Subcutaneous abdominal adipose tissue (tissue), 5 donors: ENCODE measurements at regions not wholly inside any gene's neighbourhood (a gene's known extent, or its start where the extent isn't known, plus 50 kb on each side); places are given as distances from the start of the nearest gene placed in this dataset.

Experiments
- H3K27ac ChIP-seq: one replicate; pipeline ENCODE4 v1.7.0; 2013; ENCODE audit warnings: low read depth, mild to moderate bottlenecking, inconsistent platforms, low read length, moderate library complexity
- H3K27me3 ChIP-seq, 5 donors: one replicate each; pipeline ENCODE4 v1.7.0; 2013; ENCODE audit warnings: low read length in 5 of 5, inconsistent platforms in 1 of 5; ENCODE audit not compliant: control insufficient read depth in 5 of 5, insufficient read depth in 4 of 5
- H3K36me3 ChIP-seq, 5 donors: one replicate each; pipeline ENCODE4 v1.7.0; 2013; ENCODE audit warnings: low read length in 5 of 5; ENCODE audit not compliant: control insufficient read depth in 5 of 5, insufficient read depth in 5 of 5
- H3K4me1 ChIP-seq, 5 donors: one replicate each; pipeline ENCODE4 v1.7.0; 2013; ENCODE audit warnings: low read length in 5 of 5, mild to moderate bottlenecking in 3 of 5, moderate library complexity in 1 of 5; ENCODE audit not compliant: control insufficient read depth in 5 of 5, insufficient read depth in 5 of 5
- H3K4me3 ChIP-seq, 5 donors: one replicate each; pipeline ENCODE4 v1.7.0; 2013; ENCODE audit warnings: low read length in 5 of 5, low read depth in 1 of 5
- H3K9ac ChIP-seq, 5 donors: one replicate each; pipeline ENCODE4 v1.7.0; 2013; ENCODE audit warnings: low read length in 5 of 5, mild to moderate bottlenecking in 4 of 5, moderate library complexity in 3 of 5
- H3K9me3 ChIP-seq, 5 donors: one replicate each; pipeline ENCODE4 v1.7.0; 2013; ENCODE audit warnings: low read length in 5 of 5; ENCODE audit not compliant: control insufficient read depth in 5 of 5
- donor health status: healthy.
- donor health status: healthy.
- donor health status: healthy.
- donor health status: healthy.
- donor health status: healthy.

DNA sequence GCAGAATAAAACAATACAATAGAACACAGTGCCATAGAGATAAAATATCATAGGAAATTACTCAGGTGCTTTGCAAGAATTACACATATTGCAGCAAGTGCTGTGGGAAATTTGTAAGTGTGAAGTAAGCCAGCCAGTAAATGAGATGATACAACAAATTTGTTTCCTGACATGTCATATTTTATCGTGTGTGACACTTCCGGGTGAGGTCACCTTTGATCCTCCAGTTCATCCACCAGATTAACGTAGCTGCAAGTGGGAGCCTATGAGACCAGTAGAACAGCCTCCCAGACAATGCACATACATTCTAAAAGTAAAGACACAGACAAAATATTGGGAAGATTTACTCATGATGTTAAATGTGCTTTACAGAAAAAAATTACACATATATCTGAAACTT lies 72.2 kb downstream of the PRDM9 start:
- H3K27me3 ChIP-seq = no peaks in the 10 kb centered on the region
- no peak overlapping the region for H3K4me3 ChIP-seq
- H3K9ac ChIP-seq = no peak overlapping the region
- no peaks in the 10 kb centered on the region for H3K36me3 ChIP-seq
- no peaks in the 10 kb centered on the region for H3K4me1 ChIP-seq
- peaks cover 0 to 2% (median 0%) of the 10 kb centered on the region in 5 donors for H3K9me3 ChIP-seq
- no peak overlapping the region for H3K27ac ChIP-seq

DNA sequence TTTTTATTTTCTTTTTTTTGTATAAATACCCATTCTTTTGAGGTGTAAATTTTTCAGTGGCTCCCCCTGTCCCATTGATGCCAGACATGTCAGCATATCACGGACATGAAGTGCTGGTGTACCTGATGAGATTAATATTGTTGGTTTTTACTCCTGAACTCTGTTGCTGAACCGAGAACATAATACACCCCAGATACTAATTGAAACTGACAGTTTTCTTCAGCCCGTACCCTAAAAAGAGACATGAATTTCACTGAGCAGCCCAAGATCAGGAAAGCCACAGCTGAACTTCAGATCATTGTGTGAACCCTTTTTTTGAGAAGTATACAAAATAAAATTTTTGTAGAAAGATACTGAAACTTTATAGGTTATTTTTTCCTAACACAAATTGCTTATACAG lies 75.7 kb downstream of the PRDM9 start:
- Histone ChIP-seq H3K27me3 (no peaks in the 10 kb centered on the region), H3K9me3 (no peaks in the 10 kb centered on the region), H3K27ac (no peak overlapping the region), H3K36me3 (no peaks in the 10 kb centered on the region), H3K9ac (no peak overlapping the region), H3K4me1 (no peaks in the 10 kb centered on the region), H3K4me3 (no peak overlapping the region)

DNA sequence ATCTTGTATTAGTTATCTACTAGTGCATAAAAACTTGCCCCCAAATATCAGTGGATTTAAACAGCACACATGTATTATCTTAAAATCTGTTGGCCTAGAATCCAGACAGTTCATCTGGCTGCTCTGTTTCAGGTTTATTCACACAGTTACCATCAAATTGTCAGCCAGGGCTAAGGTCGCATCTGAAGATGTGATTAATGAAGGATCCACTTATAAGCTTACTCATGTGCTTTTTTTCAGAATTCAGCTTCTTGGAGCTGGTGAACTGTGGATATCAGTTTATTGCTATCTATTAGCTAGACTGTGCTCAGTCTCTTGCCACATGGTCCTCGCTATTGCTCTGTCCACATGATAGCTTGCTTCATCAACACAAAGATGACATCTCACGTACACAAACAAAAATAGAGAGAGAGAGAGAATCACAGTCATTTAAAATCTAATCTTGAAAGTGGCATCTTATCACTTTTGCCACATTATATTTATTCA lies 81.5 kb downstream of the PRDM9 start:
- Histone ChIP-seq H3K4me3 (no peak overlapping the region), H3K9me3 (no peaks in the 10 kb centered on the region), H3K27ac (no peak overlapping the region), H3K27me3 (no peaks in the 10 kb centered on the region), H3K36me3 (no peaks in the 10 kb centered on the region), H3K9ac (no peak overlapping the region), H3K4me1 (no peaks in the 10 kb centered on the region)

- H3K27me3 ChIP-seq = no peaks in the 10 kb centered on the region
- H3K9me3 ChIP-seq = no peaks in the 10 kb centered on the region
- H3K9ac ChIP-seq = no peak overlapping the region
- H3K36me3 ChIP-seq = no peaks in the 10 kb centered on the region
- H3K27ac ChIP-seq = no peak overlapping the region
- H3K4me3 ChIP-seq = no peak overlapping the region
- no peaks in the 10 kb centered on the region for H3K4me1 ChIP-seq
Observed at GRCh38 chr5:23591250-23591649, 83.8 kb downstream of the PRDM9 start.

- Histone ChIP-seq H3K27ac (no peak overlapping the region), H3K36me3 (no peaks in the 10 kb centered on the region), H3K4me1 (no peaks in the 10 kb centered on the region), H3K27me3 (no peaks in the 10 kb centered on the region), H3K4me3 (no peak overlapping the region), H3K9me3 (peaks cover 0 to 2% (median 0%) of the 10 kb centered on the region in 5 donors), H3K9ac (no peak overlapping the region)
Observed at GRCh38 chr5:23606927-23607326, 99.5 kb downstream of the PRDM9 start.

GRCh38 chr5:23612701-23613100 lies 105.3 kb downstream of the PRDM9 start:
- H3K9me3 ChIP-seq = peaks cover 0 to 4% (median 0%) of the 10 kb centered on the region in 5 donors
- H3K36me3 ChIP-seq = no peaks in the 10 kb centered on the region
- H3K27ac ChIP-seq = no peak overlapping the region
- no peak overlapping the region for H3K9ac ChIP-seq
- no peaks in the 10 kb centered on the region for H3K27me3 ChIP-seq
- no peak overlapping the region for H3K4me3 ChIP-seq
- no peaks in the 10 kb centered on the region for H3K4me1 ChIP-seq

DNA sequence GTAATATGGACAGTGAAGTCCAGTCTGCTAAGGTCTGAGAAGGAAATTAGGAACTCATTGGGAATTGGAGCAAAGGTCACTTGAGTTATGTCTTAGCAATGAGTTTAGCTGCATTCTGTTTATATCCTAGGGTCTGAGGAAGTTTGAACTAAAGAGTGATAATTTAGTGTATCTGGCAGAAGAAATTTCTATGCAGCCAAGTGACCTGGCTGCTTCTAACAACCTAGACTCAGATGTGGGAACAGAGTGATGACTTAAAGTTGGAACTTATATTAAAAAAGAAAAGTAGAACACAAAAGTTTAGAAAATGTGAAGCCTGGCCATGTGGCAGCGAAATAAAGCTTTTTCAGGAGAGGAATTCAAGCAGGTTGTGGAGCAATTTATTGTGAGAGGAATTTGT lies 106.2 kb downstream of the PRDM9 start:
- Histone ChIP-seq H3K27ac (no peak overlapping the region), H3K4me3 (no peak overlapping the region), H3K27me3 (no peaks in the 10 kb centered on the region), H3K36me3 (no peaks in the 10 kb centered on the region), H3K9ac (no peak overlapping the region), H3K9me3 (peaks cover 0 to 4% (median 0%) of the 10 kb centered on the region in 5 donors), H3K4me1 (no peaks in the 10 kb centered on the region)

DNA sequence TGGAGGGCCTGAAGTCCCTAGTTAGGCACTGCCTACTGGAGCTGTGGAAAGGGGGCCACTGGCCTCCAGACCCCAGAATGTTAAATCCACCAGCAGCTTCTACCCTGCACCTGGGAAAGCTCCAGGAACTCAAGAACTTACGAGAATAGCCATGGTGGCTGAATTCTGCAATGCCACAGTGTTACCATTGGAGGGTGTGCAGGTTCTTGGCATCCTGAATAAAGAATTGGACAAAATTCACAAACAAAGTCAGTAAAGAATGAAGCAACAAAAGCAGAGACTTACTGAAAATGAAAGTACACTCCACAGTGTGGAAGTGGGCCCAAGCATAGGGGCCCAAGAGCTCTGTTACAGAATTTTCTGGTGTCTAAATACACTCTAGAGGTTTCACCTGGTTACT lies 107.0 kb downstream of the PRDM9 start:
- H3K27ac ChIP-seq = no peak overlapping the region
- no peaks in the 10 kb centered on the region for H3K27me3 ChIP-seq
- H3K9me3 ChIP-seq = peaks cover 0 to 4% (median 0%) of the 10 kb centered on the region in 5 donors
- no peak overlapping the region for H3K4me3 ChIP-seq
- no peak overlapping the region for H3K9ac ChIP-seq
- no peaks in the 10 kb centered on the region for H3K36me3 ChIP-seq
- no peaks in the 10 kb centered on the region for H3K4me1 ChIP-seq

DNA sequence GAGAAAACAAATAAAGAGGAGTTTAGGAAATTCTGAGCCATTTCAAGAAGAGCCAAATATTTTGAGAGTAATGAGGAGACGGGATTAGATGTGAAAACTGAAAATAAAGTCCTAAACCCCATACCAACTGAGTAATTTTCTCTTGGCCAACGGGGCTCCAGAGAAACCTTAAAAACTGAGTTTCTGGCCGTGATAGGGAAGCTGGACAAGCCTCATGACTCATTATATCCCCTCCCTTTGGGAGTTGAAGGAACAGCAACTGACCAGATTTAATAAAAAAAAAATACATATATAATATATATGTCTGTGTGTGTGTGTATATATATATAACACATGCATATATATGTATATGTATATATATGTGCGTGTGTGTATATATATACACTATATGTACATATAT lies 119.6 kb downstream of the PRDM9 start:
- H3K9ac ChIP-seq = no peak overlapping the region
- no peak overlapping the region for H3K27ac ChIP-seq
- H3K36me3 ChIP-seq = no peaks in the 10 kb centered on the region
- no peaks in the 10 kb centered on the region for H3K27me3 ChIP-seq
- H3K9me3 ChIP-seq = no peaks in the 10 kb centered on the region
- peaks cover 0 to 4% (median 0%) of the 10 kb centered on the region in 5 donors for H3K4me1 ChIP-seq
- H3K4me3 ChIP-seq = no peak overlapping the region

DNA sequence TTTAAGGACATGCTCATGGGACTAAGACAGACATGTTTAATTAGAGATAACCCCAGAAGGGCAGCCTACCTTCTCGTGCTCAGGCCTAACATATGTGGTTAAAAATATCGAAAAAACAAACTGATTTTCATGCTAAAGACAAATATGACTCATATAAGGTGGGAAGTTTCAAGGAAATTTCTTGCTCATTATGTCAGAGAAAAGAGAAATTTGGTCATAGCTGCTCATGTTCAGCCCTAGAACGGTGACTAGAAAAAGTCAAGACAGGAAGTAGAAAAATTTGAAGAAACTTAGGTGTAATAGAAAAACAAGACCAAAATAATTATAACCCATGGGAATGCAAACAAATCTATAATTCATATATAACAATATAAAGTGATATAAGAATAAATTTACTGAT lies 120.6 kb downstream of the PRDM9 start:
- H3K27ac ChIP-seq = no peak overlapping the region
- H3K4me3 ChIP-seq = no peak overlapping the region
- H3K4me1 ChIP-seq = peaks cover 0 to 4% (median 0%) of the 10 kb centered on the region in 5 donors
- no peaks in the 10 kb centered on the region for H3K27me3 ChIP-seq
- no peak overlapping the region for H3K9ac ChIP-seq
- no peaks in the 10 kb centered on the region for H3K36me3 ChIP-seq
- no peaks in the 10 kb centered on the region for H3K9me3 ChIP-seq

GRCh38 chr5:23629396-23629795 lies 122.0 kb downstream of the PRDM9 start:
- H3K9ac ChIP-seq = no peak overlapping the region
- no peaks in the 10 kb centered on the region for H3K9me3 ChIP-seq
- H3K4me3 ChIP-seq = no peak overlapping the region
- no peaks in the 10 kb centered on the region for H3K27me3 ChIP-seq
- H3K4me1 ChIP-seq = peaks cover 0 to 4% (median 0%) of the 10 kb centered on the region in 5 donors
- no peak overlapping the region for H3K27ac ChIP-seq
- no peaks in the 10 kb centered on the region for H3K36me3 ChIP-seq
